ENCODE measurements at regions not wholly inside any gene's neighbourhood (a gene's known extent, or its start where the extent isn't known, plus 50 kb on each side); places are given as distances from the start of the nearest gene placed in this dataset.
"Not testable (repeated sequence)": the region's sequence is repeated elsewhere in the genome, so short reads cannot be mapped to it uniquely, and the experiment has no call there.

DNA sequence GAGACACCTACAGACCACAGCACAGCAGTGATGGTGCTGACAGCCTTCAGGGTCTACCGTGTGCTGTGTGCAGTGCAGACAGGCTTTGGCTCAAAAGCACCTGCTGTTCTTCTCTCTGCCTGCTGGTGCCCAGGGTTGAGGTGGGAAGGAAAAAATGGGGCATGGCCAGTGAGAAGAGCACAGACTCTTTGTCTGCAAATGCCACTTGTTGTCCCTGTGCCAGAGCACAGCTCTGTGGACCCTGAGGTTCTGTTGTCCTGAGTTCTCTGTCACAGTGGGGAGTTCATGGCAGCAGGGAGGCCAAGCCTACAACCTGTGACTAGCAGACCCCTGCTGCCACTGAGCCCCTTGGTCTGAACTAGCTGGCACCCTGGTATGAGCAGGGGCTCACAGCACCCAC, 376.7 kb downstream of the GLRX3 start:
- no peak for DNase-seq (ENCODE audit: low read depth)

- DNase-seq (ENCODE audit: low read depth): no peak
Observed at GRCh38 chr10:130513686-130514476, 377.7 kb downstream of the GLRX3 start.

- no peak for DNase-seq (ENCODE audit: low read depth)
Observed at GRCh38 chr10:130515670-130516069, 379.5 kb downstream of the GLRX3 start.

GRCh38 chr10:130516141-130516735, 380.0 kb downstream of the GLRX3 start:
- no peak for DNase-seq (ENCODE audit: low read depth)

DNA sequence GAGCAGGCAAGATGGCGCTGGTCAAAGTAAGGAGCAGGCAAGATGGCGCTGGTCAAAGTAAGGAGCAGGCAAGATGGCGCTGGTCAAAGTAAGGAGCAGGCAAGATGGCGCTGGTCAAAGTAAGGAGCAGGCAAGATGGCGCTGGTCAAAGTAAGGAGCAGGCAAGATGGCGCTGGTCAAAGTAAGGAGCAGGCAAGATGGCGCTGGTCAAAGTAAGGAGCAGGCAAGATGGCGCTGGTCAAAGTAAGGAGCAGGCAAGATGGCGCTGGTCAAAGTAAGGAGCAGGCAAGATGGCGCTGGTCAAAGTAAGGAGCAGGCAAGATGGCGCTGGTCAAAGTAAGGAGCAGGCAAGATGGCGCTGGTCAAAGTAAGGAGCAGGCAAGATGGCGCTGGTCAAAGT, 382.7 kb downstream of the GLRX3 start:
- DNase-seq (ENCODE audit: low read depth): not testable (repeated sequence)

DNA sequence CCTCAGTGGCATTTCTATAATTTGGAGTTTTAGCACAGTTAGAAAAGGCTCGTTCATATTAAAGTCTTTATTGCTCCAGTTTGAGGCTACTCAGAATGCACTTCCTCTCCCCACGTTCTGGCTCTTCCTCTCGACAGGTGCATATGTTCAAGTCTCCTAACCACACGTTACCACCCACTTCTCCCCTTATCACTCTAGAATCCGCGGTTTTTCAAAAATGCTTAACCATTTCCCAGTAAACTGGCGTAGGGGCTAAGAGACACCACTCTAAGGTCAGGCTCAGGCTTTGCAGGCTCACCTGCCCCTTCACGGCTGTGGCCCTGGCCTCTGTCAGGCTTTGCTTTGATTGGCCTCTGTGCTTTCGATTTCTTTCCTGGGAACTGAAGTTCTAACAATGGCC, 383.6 kb downstream of the GLRX3 start:
- no peak for DNase-seq (ENCODE audit: low read depth)

GRCh38 chr10:130531312-130531711, 395.1 kb downstream of the GLRX3 start:
- no peak for DNase-seq (ENCODE audit: low read depth)

GRCh38 chr10:130541090-130541489, 404.9 kb downstream of the GLRX3 start:
- DNase-seq (ENCODE audit: low read depth): no peak

- no peak for DNase-seq (ENCODE audit: low read depth)
Observed at GRCh38 chr10:130542761-130543160, 406.6 kb downstream of the GLRX3 start.

DNA sequence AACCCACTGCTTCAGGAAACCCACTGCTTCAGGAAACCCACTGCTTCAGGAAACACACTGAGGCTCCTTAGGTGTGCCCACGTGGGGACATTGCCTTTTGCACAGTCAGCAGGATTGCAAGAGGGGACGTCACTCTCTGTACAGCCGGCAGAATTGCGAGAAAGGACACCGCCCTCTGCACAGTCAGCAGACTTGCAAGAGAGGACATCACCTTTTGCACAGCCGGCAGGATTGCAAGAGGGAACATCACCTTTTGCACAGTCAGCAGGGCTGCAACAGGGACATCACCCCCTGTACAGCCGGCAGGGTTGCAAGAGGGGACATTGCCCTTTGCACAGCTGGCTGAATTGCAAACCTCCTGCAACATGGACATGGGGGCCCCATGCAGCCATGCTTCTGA, 407.6 kb downstream of the GLRX3 start:
- DNase-seq (ENCODE audit: low read depth): no peak

DNA sequence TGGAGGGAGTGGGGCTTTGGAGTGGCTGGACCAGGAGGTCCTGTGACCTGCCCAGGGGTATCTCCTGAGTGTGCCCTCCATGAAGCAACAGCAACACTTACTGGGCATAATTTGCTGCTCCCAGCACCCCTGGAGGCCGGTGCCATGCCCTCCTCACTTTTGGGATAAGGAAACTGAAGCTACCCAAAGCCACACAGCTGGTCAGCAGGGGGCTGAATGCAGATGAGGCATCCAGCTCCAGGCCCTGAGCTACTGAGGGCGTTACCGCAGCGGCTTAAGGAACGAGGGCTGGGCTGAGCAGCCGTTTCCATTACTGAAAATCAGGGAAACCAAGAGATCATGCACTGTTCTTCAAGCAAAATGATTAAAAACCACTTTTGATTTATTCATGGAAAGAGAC, 408.9 kb downstream of the GLRX3 start:
- no peak for DNase-seq (ENCODE audit: low read depth)

GRCh38 chr10:130545697-130546096, 409.5 kb downstream of the GLRX3 start:
- DNase-seq (ENCODE audit: low read depth): no peak

GRCh38 chr10:130546841-130547240, 410.6 kb downstream of the GLRX3 start:
- no peak for DNase-seq (ENCODE audit: low read depth)

DNA sequence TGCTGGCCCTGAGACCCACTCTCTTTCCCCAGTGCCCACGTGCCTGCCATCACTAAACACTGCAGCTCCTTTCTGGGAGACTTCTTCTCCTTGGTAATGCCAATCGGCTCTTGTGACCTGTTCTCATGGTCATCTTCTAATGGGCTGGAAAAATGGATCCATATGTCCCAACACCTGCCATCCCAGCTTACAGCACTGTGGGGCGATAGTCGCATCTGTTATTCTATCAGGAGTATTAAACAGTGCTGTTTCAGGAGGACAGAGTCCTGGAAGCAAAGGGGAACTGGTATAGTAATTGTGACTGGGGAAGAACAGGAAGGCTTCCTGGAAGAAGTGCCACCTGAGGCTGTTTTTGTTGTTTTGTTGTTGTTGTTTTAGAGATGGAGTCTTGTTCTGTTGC, 411.2 kb downstream of the GLRX3 start:
- DNase-seq (ENCODE audit: low read depth): no peak

- no peak for DNase-seq (ENCODE audit: low read depth)
Observed at GRCh38 chr10:130550952-130551674, 414.9 kb downstream of the GLRX3 start.

DNA sequence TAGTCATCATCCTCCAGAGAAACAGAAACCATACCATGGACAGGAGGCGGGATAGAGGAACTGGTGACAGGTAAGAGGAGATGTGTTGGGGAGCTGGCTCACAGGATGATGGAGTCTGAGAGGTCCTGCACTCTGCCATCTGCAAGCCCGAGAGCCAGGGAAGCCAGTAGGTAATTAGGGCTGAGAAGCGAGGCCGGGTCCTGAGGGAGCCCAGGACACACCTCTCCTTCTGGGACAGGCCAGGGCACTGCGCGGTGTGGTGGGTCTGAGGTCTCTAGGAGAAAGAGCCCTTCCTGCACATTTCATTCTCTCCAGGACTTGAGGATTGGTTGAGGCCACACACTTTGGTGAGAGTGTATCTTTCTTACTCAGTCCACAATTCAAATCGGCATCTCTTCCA, 415.5 kb downstream of the GLRX3 start:
- no peak for DNase-seq (ENCODE audit: low read depth)

GRCh38 chr10:130553826-130554225, 417.6 kb downstream of the GLRX3 start:
- DNase-seq (ENCODE audit: low read depth): no peak

DNA sequence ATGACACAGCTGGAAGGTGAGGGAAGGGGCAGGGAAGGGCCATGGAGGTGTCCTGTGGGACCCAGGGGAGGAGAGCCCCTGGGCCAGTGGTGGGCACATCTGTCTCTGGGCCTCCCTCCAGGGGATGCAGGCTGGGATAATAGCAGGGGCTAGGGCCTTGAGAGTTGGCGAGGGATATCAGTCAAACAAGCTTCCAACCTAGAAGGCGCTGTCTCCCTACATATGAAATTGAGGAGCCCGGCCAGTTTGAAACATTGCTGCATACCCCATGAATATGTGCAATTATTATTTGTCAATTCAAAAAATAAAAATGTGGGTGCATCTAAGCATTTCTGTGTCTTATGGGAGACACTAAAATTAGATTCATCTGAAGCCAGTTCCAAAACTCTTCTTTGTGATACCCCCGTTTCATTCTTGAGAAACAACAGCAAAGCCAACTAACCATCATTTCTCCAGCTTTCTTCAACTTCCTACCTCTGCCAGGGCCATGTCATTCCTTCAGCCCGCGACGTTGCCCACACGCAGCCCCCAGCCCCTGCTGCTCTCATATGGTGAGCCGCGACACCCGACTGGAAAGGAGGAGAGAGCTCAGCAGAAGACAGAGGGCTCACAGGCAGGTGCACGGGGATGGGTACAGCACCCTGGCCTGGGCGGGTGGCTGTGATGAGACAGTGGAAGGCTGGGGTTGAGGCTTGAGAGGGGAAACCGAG, 418.7 kb downstream of the GLRX3 start:
- DNase-seq (ENCODE audit: low read depth): no peak

- no peak for DNase-seq (ENCODE audit: low read depth)
Observed at GRCh38 chr10:130555411-130555750, 419.2 kb downstream of the GLRX3 start.

GRCh38 chr10:130557181-130557845, 421.1 kb downstream of the GLRX3 start:
- no peak for DNase-seq (ENCODE audit: low read depth)

- DNase-seq (ENCODE audit: low read depth): no peak
Observed at GRCh38 chr10:130558746-130559546, 422.8 kb downstream of the GLRX3 start.
